ENCODE measurements at regions not wholly inside any gene's neighbourhood (a gene's known extent, or its start where the extent isn't known, plus 50 kb on each side); places are given as distances from the start of the nearest gene placed in this dataset.

GRCh38 chr14:71377099-71377498, 469.8 kb downstream of the PCNX1 start:
- Histone ChIP-seq H3K27me3 (ENCODE audit: insufficient read depth, low read length) (no peaks in the 10 kb centered on the region), H3K9me3 (ENCODE audit: low read length) (peaks cover 7% of the 10 kb centered on the region), H3K79me2 (ENCODE audit: insufficient read depth, low read length) (no peaks in the 10 kb centered on the region), H3K9ac (ENCODE audit: low read length) (no peak overlapping the region), H3K4me3 (ENCODE audit: low read depth, low read length, poor library complexity, severe bottlenecking) (no peak overlapping the region), H3F3A (ENCODE audit: insufficient read depth, low read length) (0 out of 2 replicates have a peak, but pooled peaks cover 4% of the 10 kb centered on the region), H3K27ac (ENCODE audit: low read depth, low read length, poor library complexity, severe bottlenecking) (no peak overlapping the region), H4K20me1 (ENCODE audit: insufficient read depth, low read length) (no peaks in the 10 kb centered on the region), H3K9me2 (ENCODE audit: low read depth, low read length) (no peaks in the 10 kb centered on the region), H3K4me1 (ENCODE audit: insufficient read depth, low read length, severe bottlenecking) (no peaks in the 10 kb centered on the region), H3K4me2 (ENCODE audit: low read length) (no peak overlapping the region), H2AFZ (ENCODE audit: low read length) (no peak overlapping the region), H3K36me3 (ENCODE audit: insufficient read depth, low read length) (no peaks in the 10 kb centered on the region; the same call in 1 of the 2 replicates)
- TF ChIP-seq CTCF (IDR thresholded peaks at IDR 0.05; ENCODE audit: low read length) (no peak), EZH2 (IDR thresholded peaks at IDR 0.05; ENCODE audit: borderline replicate concordance, low read length) (no peak)

- H3K4me2 ChIP-seq (ENCODE audit: low read length) = no peak overlapping the region
- H3K36me3 ChIP-seq (ENCODE audit: insufficient read depth, low read length) = no peaks in the 10 kb centered on the region; the same call in 1 of the 2 replicates
- no peaks in the 10 kb centered on the region for H3K4me1 ChIP-seq (ENCODE audit: insufficient read depth, low read length, severe bottlenecking)
- no peaks in the 10 kb centered on the region for H3K79me2 ChIP-seq (ENCODE audit: insufficient read depth, low read length)
- H3K27ac ChIP-seq (ENCODE audit: low read depth, low read length, poor library complexity, severe bottlenecking) = no peak overlapping the region
- no peaks in the 10 kb centered on the region for H4K20me1 ChIP-seq (ENCODE audit: insufficient read depth, low read length)
- H3K27me3 ChIP-seq (ENCODE audit: insufficient read depth, low read length) = no peaks in the 10 kb centered on the region
- H3K4me3 ChIP-seq (ENCODE audit: low read depth, low read length, poor library complexity, severe bottlenecking) = no peak overlapping the region
- no peak overlapping the region for H3K9ac ChIP-seq (ENCODE audit: low read length)
- no peaks in the 10 kb centered on the region for H3K9me2 ChIP-seq (ENCODE audit: low read depth, low read length)
- H2AFZ ChIP-seq (ENCODE audit: low read length) = no peak overlapping the region
- no peak for TF ChIP-seq CTCF (IDR thresholded peaks at IDR 0.05; ENCODE audit: low read length)
- no peak for TF ChIP-seq EZH2 (IDR thresholded peaks at IDR 0.05; ENCODE audit: borderline replicate concordance, low read length)
- peaks cover 7% of the 10 kb centered on the region for H3K9me3 ChIP-seq (ENCODE audit: low read length)
- 0 out of 2 replicates have a peak, but pooled peaks cover 4% of the 10 kb centered on the region for H3F3A ChIP-seq (ENCODE audit: insufficient read depth, low read length)
These were observed 473.0 kb downstream of the PCNX1 start for GRCh38 chr14:71380271-71380670.

DNA sequence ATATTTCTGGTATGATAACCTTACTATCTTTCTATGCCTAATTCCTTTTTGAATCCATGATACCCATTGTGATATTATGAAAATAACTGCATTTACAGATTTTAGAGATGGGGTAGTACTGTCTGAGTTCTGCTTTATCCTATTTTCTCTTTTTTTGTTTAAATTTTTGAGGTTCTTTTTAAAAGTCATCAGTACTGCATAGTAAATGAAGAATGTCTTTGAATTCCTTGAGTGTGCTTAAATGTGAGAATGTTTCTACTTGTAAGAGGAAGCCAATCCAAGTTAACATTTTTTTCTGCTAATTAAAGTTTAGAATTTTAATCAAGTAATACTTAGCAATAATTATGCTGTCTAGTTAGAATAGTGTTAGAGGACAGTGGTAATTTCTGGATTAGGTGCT, 474.6 kb downstream of the PCNX1 start:
- Histone ChIP-seq H3K27ac (ENCODE audit: low read depth, low read length, poor library complexity, severe bottlenecking) (no peak overlapping the region), H2AFZ (ENCODE audit: low read length) (no peak overlapping the region), H3K36me3 (ENCODE audit: insufficient read depth, low read length) (no peaks in the 10 kb centered on the region; the same call in 1 of the 2 replicates), H3K4me1 (ENCODE audit: insufficient read depth, low read length, severe bottlenecking) (no peaks in the 10 kb centered on the region), H3F3A (ENCODE audit: insufficient read depth, low read length) (no peaks in the 10 kb centered on the region), H3K4me2 (ENCODE audit: low read length) (no peak overlapping the region), H3K79me2 (ENCODE audit: insufficient read depth, low read length) (no peaks in the 10 kb centered on the region), H3K9me2 (ENCODE audit: low read depth, low read length) (no peaks in the 10 kb centered on the region), H3K9me3 (ENCODE audit: low read length) (no peaks in the 10 kb centered on the region), H3K4me3 (ENCODE audit: low read depth, low read length, poor library complexity, severe bottlenecking) (no peak overlapping the region), H3K27me3 (ENCODE audit: insufficient read depth, low read length) (no peaks in the 10 kb centered on the region), H3K9ac (ENCODE audit: low read length) (no peak overlapping the region), H4K20me1 (ENCODE audit: insufficient read depth, low read length) (no peaks in the 10 kb centered on the region)
- no peak for TF ChIP-seq CTCF (IDR thresholded peaks at IDR 0.05; ENCODE audit: low read length)
- TF ChIP-seq EZH2 (IDR thresholded peaks at IDR 0.05; ENCODE audit: borderline replicate concordance, low read length) = no peak

Data from OCI-LY1 (cell line).